HEK293 (cell line): ENCODE measurements at regions not wholly inside any gene's neighbourhood (a gene's known extent, or its start where the extent isn't known, plus 50 kb on each side); places are given as distances from the start of the nearest gene placed in this dataset.

Source experiments
- SALL2 ChIP-seq: fragments of 450-650 bp; formaldehyde crosslinking; IDR thresholded peaks from 2 replicates; pipeline ENCODE4 v1.5.0; 2017; ENCODE audit warnings: missing biosample characterization, mild to moderate bottlenecking, missing genetic modification characterization, borderline replicate concordance
- TCF7L2 ChIP-seq: IDR thresholded peaks from 2 replicates; pipeline ENCODE4 v1.6.1; 2011; ENCODE audit warnings: low read depth, mild to moderate bottlenecking, inconsistent platforms, low read length, moderate library complexity, borderline replicate concordance
- ZFP37 ChIP-seq: fragments of 450-650 bp; formaldehyde crosslinking; IDR thresholded peaks from 2 replicates; pipeline ENCODE4 v1.5.1; 2016; ENCODE audit warnings: missing biosample characterization, missing genetic modification characterization
- ZNF10 ChIP-seq: fragments of 450-650 bp; formaldehyde crosslinking; IDR thresholded peaks from 2 replicates; pipeline ENCODE4 v1.5.1; 2017; ENCODE audit warnings: missing biosample characterization, missing genetic modification characterization
- ZNF114 ChIP-seq: fragments of 450-650 bp; formaldehyde crosslinking; IDR thresholded peaks from 2 replicates; pipeline ENCODE4 v1.5.0; 2017; ENCODE audit warnings: missing biosample characterization, missing genetic modification characterization
- ZNF24 ChIP-seq: fragments of 450-650 bp; formaldehyde crosslinking; IDR thresholded peaks from 2 replicates; pipeline ENCODE4 v1.5.1; 2016; ENCODE audit warnings: missing biosample characterization, missing genetic modification characterization
- TF ChIP-seq, protein P1 (sequence below): fragments of 450-650 bp; formaldehyde crosslinking; IDR thresholded peaks from 2 replicates; pipeline ENCODE4 v1.5.1; 2016; ENCODE audit warnings: missing biosample characterization, missing genetic modification characterization
- TF ChIP-seq, protein P2 (sequence below): fragments of 450-650 bp; formaldehyde crosslinking; optimal IDR thresholded peaks from 2 replicates; pipeline ENCODE3; 2016; ENCODE audit warnings: missing biosample characterization, mild to moderate bottlenecking, missing genetic modification characterization
- TF ChIP-seq, protein P3 (sequence below): fragments of 450-650 bp; IDR thresholded peaks from 2 replicates; pipeline ENCODE4 v1.5.1; 2018; ENCODE audit warnings: missing biosample characterization, missing genetic modification characterization

DNA sequence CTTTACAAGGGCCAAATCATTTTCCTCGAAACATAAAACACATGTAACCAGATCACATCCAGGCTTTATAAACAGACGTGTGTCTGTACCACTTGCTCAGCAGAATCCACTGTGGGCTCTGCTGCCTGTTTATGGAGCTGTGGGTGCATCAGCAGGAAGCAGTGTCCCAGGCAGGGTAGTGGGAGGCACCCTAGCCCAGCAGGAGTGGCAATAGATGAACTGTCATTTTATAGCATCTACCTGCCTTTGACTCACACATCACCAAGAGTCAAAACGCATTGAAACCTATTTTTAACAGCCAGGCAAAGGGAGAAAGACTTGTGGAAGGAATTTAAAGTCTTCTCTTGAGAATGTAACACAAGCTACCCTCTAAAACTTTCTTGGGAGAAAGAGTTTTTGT is 169.1 kb upstream of the TENM3 start:
- TF ChIP-seq ZNF24 (tag by site-specific recombination) (no peak), ZNF114 (tag by site-specific recombination) (no peak), TCF7L2 (no peak), ZNF10 (tag by site-specific recombination) (no peak), SALL2 (no peak), ZFP37 (no peak)
- TF ChIP-seq, protein P1, sequence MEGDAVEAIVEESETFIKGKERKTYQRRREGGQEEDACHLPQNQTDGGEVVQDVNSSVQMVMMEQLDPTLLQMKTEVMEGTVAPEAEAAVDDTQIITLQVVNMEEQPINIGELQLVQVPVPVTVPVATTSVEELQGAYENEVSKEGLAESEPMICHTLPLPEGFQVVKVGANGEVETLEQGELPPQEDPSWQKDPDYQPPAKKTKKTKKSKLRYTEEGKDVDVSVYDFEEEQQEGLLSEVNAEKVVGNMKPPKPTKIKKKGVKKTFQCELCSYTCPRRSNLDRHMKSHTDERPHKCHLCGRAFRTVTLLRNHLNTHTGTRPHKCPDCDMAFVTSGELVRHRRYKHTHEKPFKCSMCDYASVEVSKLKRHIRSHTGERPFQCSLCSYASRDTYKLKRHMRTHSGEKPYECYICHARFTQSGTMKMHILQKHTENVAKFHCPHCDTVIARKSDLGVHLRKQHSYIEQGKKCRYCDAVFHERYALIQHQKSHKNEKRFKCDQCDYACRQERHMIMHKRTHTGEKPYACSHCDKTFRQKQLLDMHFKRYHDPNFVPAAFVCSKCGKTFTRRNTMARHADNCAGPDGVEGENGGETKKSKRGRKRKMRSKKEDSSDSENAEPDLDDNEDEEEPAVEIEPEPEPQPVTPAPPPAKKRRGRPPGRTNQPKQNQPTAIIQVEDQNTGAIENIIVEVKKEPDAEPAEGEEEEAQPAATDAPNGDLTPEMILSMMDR (tag by site-specific recombination) = no peak
- TF ChIP-seq, protein P2, sequence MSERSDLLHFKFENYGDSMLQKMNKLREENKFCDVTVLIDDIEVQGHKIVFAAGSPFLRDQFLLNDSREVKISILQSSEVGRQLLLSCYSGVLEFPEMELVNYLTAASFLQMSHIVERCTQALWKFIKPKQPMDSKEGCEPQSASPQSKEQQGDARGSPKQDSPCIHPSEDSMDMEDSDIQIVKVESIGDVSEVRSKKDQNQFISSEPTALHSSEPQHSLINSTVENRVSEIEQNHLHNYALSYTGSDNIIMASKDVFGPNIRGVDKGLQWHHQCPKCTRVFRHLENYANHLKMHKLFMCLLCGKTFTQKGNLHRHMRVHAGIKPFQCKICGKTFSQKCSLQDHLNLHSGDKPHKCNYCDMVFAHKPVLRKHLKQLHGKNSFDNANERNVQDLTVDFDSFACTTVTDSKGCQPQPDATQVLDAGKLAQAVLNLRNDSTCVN (tag by site-specific recombination) = no peak
- TF ChIP-seq, protein P3, sequence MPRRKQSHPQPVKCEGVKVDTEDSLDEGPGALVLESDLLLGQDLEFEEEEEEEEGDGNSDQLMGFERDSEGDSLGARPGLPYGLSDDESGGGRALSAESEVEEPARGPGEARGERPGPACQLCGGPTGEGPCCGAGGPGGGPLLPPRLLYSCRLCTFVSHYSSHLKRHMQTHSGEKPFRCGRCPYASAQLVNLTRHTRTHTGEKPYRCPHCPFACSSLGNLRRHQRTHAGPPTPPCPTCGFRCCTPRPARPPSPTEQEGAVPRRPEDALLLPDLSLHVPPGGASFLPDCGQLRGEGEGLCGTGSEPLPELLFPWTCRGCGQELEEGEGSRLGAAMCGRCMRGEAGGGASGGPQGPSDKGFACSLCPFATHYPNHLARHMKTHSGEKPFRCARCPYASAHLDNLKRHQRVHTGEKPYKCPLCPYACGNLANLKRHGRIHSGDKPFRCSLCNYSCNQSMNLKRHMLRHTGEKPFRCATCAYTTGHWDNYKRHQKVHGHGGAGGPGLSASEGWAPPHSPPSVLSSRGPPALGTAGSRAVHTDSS (tag by site-specific recombination) = no peak
